GM21825 (cell line): ENCODE measurements at regions not wholly inside any gene's neighbourhood (a gene's known extent, or its start where the extent isn't known, plus 50 kb on each side); places are given as distances from the start of the nearest gene placed in this dataset.

Source experiments
- ATAC-seq: cut with Tn5 transposase; IDR thresholded peaks from one replicate; pipeline ENCODE4 v1.9.1; 2021; ENCODE audit warnings: mild to moderate bottlenecking, moderate library complexity; ENCODE audit not compliant: unreplicated experiment

DNA sequence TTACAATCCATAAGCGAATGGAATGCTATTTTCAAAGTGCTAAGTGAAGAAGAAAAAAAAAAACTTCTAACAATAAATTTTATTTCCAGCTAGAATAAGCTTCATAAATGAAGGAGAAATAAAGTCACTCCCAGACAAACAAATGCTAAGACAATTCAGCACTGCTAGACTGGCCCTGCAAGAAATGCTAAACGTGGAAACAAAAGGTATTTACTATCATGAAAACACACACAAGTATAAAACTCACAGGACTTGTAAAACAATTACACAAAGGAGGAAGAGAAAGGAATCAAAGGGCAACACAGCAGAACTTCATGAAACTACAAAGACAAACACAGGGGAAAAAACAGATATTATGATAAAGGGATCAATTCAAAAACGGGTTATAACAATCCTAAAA, 85.8 kb upstream of the NELL2 start:
- ATAC-seq = no peak

DNA sequence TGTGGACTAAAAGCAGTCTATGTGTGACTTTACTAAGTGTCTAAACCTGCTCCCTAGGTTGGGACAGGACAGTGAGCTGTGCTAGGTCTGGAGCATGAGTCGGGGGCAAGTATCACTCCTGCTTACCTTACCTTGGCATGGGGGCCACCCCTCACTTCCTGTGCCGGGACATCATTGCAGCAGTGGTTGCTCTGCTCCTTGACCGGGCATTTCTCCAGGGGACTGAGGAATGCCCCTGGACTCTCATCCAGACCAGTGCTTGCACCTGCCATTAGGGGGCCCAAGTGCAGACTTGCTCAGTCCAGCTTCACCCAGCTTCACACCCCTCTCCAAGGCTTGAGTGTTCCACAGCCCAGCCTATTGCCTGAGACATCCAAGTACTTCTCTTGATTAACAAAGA, 84.7 kb upstream of the NELL2 start:
- ATAC-seq = no peak

DNA sequence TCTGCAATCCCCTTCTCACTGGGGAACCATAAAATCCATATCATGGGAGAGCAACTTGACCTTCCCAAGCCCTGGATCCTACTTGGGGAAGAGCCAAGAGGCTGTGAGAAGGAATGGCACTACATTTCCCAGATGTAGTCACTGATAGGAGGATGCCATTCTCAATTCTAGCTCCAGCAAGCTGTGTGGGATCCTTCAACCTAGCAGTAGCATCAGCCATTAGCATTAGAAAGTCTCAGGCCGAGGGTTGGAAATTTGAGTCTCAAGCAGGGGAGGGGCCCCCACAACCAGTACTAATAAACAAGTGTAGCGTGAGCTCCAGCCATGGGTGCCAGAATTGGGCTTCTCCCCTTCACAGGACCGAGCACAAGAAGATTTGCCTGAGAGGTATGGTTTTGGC, 84.3 kb upstream of the NELL2 start:
- no peak for ATAC-seq

DNA sequence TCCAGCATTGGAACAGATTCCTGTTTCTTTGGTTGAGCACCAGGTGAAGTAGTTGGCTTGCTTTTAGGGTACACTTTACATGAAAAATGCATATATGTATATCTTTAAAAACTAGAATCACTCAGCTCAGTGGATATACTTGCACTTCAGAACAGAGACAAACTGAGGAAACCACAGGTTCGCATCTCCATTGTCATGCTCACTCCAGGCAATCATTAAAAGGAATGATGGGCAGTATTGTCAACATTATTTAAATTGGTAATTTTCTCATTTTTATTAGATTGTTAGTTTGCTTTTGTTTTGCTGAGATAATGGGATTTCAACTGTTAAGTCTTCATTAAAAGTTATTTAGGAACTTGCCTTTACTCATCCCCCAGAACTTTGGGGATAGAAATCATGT, 71.0 kb upstream of the NELL2 start:
- ATAC-seq = no peak

DNA sequence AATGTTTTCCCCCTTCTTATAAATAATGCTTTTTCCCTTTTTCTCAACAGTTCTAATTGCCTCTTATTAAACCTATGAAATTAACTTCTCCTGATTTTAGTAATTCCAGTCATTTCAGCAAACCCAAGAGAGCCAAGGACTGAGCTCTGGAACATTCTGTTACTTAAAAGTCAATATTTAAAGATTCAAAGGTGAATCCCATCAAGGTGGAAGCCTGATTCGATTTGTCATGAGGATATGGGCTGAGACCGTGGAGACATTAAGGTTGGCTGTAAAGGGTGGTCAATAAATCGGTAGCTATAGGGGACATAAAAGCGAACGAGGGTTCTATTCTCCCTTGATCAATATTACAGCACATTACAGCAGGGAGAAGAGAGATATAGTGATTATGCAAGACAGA, 66.6 kb upstream of the NELL2 start:
- ATAC-seq = no peak

DNA sequence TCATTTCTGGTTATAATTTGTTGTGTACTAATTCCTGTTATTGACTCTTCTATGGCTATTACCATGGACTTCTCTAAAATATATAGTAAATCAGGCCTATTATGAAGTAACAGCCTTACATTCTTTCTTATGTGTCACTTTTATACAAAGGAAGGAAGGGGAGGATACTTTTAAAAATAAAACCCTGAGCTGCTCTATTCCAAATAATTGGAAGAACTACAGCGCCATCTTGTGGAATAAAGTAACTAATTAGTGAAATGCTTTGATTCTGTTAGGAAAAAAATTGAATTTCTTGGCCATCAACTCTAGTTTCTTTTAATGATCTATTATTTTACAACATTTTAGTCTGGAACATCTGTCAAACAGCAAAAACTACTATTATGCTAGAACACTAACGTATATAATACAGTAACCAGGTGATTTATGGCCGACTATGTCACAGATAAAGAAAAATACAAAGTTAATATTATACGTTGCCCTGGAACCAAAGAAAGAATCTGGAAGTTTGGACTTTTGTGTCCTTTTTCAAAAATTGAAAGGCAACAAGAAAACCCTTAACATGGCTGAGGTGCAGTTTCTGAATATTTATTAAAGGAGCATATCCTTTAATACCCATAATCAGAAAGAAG, 55.0 kb upstream of the NELL2 start:
- peak; percentile 50 for ATAC-seq

DNA sequence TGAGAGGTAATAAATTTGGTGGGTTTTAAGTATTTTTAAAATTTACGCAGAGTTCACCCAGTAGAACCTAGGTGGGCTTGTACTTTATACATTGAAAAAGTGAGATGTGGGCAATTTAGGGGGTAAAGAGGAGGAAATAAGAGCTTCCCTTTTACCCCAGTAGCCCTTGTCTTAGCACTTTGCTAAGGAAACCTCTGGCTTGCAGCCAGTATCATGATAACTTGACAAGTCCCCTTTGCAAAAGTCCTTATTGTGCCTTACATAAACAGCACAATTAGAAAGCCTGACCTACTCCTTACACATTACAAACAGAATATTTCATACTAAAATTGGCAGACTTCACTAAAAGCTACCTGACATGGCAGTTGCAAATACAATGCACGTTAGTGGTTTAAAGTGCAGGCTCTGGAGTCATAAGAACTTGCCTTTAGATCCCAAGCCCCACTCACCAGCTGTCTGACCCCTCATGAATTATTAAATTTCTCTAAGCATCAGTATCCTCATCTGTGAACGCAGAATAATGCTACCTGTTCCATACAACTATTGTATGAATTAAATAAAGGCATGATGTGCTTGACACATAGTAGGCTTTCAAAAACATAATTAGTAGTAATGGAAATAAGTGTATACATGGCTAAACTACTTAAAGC, 53.2 kb upstream of the NELL2 start:
- ATAC-seq = no peak
